PC-9 (cell line): ENCODE measurements at regions not wholly inside any gene's neighbourhood (a gene's known extent, or its start where the extent isn't known, plus 50 kb on each side); places are given as distances from the start of the nearest gene placed in this dataset.

Experiments
- BruUV-seq: library from RNA; stranded (reverse); fragments of 400-500 nt; replicated peaks from 2 replicates; lab custom pipeline; 2021; lab: Mats Ljungman, UMichigan
- CTCF ChIA-PET: fragments of 300-600 bp; sonication (Branson Sonifier 250); formaldehyde crosslinking; loops from one replicate; lab custom pipeline; 2022; ENCODE audit warnings: antibody characterized with exemption; lab: Charles Lee
- POLR2A ChIA-PET: fragments of 300-600 bp; sonication (Branson Sonifier 250); formaldehyde crosslinking; loops from one replicate; lab custom pipeline; 2022; ENCODE audit warnings: antibody characterized with exemption; ENCODE audit not compliant: unreplicated experiment; lab: Charles Lee
- DNase-seq, 2 experiments: peaks; one replicate each; pipeline versions ENCODE4 v3.0.0 to v3.0.0-alpha.2; 2015 to 2022; ENCODE audit warnings: mixed read lengths in 1 of 2
- H2AFZ ChIP-seq: fragments of 200-600 bp; sonication (generic); 2 replicates; pipeline ENCODE4 v1.8.1; 2017; ENCODE audit warnings: antibody characterized with exemption
- H3F3A ChIP-seq: fragments of 200-600 bp; sonication (generic); 2 replicates; pipeline ENCODE4 v1.8.1; 2017; ENCODE audit warnings: antibody characterized with exemption, mild to moderate bottlenecking, low read depth; ENCODE audit not compliant: insufficient read depth
- H3K27ac ChIP-seq: fragments of 200-600 bp; sonication (generic); 2 replicates; pipeline ENCODE4 v1.6.1; 2016; ENCODE audit warnings: mixed run types
- H3K27me3 ChIP-seq: fragments of 200-600 bp; sonication (generic); 2 replicates; pipeline ENCODE4 v1.6.1; 2016; ENCODE audit warnings: low read depth, mixed run types; ENCODE audit not compliant: insufficient read depth
- H3K36me3 ChIP-seq: fragments of 200-600 bp; sonication (generic); 2 replicates; pipeline ENCODE4 v1.6.1; 2016; ENCODE audit warnings: low read depth, mixed run types
- H3K4me1 ChIP-seq: fragments of 200-600 bp; sonication (generic); replicated peaks from 2 replicates; pipeline ENCODE4 v1.6.1; 2016; ENCODE audit warnings: mixed run types; ENCODE audit not compliant: insufficient read depth
- H3K4me2 ChIP-seq: fragments of 200-600 bp; sonication (generic); 2 replicates; pipeline ENCODE4 v1.6.1; 2017; ENCODE audit warnings: mixed run types
- H3K4me3 ChIP-seq: fragments of 200-600 bp; sonication (generic); 2 replicates; pipeline ENCODE4 v1.6.1; 2016; ENCODE audit warnings: mixed run types
- H3K79me2 ChIP-seq: fragments of 200-600 bp; sonication (generic); 2 replicates; pipeline ENCODE4 v1.6.1; 2017; ENCODE audit warnings: low read depth, mixed run types
- H3K9me2 ChIP-seq: fragments of 200-600 bp; sonication (generic); 2 replicates; pipeline ENCODE4 v1.8.1; 2017; ENCODE audit warnings: mild to moderate bottlenecking; ENCODE audit not compliant: insufficient read depth
- H3K9me3 ChIP-seq: fragments of 200-600 bp; sonication (generic); 2 replicates; pipeline ENCODE4 v1.8.1; 2016; ENCODE audit warnings: low read depth; ENCODE audit not compliant: insufficient read depth
- H4K20me1 ChIP-seq: fragments of 200-600 bp; sonication (generic); 2 replicates; pipeline ENCODE4 v1.8.1; 2017; ENCODE audit not compliant: insufficient read depth
- EZH2 ChIP-seq: fragments of 200-600 bp; sonication (generic); IDR thresholded peaks from 2 replicates; pipeline ENCODE4 v1.8.0; 2017; ENCODE audit warnings: antibody characterized with exemption, low read depth
- intact Hi-C: fragments of 100-400 bp; cut with micrococcal nuclease; formaldehyde crosslinking; loops from one replicate; pipeline ENCODE4 v1.10.0; 2022; ENCODE audit not compliant: unreplicated experiment
- TF ChIP-seq, protein P1 (sequence below): fragments of 200-600 bp; sonication (generic); conservative IDR thresholded peaks from 2 replicates; pipeline ENCODE4 v1.6.1; 2017; ENCODE audit warnings: mixed run types, antibody characterized with exemption, mild to moderate bottlenecking, moderate library complexity

DNA sequence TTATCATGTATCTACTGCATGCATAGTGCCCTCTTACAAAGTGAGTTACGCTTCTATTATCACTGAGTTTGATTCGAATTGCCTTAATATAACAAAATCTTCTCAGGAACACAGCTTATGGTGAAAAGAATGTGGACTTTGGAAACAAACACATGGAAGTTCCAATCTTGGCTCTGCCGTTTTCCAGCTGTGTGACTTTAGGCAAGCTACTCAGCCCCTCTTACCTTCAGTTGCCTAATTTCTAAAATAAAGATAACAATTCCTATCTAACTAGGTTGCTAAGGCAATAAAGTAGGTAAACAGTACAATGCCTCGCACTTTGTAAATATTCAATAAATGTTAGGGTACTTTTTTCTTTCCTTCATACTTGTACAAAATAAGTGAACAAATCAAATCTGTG, 104.0 kb upstream of the GRIA3 start:
- H3F3A ChIP-seq, result no peaks in the 10 kb centered on the region
- no peaks in the 10 kb centered on the region for H3K9me2 ChIP-seq
- no peaks in the 10 kb centered on the region for H3K9me3 ChIP-seq
- POLR2A ChIA-PET, result no interaction called here
- no peaks in the 10 kb centered on the region for H3K36me3 ChIP-seq
- intact Hi-C loops, result no loop called here
- H3K4me1 ChIP-seq, result no peaks in the 10 kb centered on the region
- H3K27me3 ChIP-seq, result no peaks in the 10 kb centered on the region
- no TSS peak for BruUV-seq
- no peak overlapping the region for H2AFZ ChIP-seq
- H3K4me3 ChIP-seq, result no peak overlapping the region
- TF ChIP-seq, protein P1, sequence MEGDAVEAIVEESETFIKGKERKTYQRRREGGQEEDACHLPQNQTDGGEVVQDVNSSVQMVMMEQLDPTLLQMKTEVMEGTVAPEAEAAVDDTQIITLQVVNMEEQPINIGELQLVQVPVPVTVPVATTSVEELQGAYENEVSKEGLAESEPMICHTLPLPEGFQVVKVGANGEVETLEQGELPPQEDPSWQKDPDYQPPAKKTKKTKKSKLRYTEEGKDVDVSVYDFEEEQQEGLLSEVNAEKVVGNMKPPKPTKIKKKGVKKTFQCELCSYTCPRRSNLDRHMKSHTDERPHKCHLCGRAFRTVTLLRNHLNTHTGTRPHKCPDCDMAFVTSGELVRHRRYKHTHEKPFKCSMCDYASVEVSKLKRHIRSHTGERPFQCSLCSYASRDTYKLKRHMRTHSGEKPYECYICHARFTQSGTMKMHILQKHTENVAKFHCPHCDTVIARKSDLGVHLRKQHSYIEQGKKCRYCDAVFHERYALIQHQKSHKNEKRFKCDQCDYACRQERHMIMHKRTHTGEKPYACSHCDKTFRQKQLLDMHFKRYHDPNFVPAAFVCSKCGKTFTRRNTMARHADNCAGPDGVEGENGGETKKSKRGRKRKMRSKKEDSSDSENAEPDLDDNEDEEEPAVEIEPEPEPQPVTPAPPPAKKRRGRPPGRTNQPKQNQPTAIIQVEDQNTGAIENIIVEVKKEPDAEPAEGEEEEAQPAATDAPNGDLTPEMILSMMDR, result no peak
- TF ChIP-seq EZH2, result no peak
- DNase-seq, result no peak
- H3K27ac ChIP-seq, result no peak overlapping the region
- CTCF ChIA-PET, result no interaction called here
- H3K79me2 ChIP-seq, result no peaks in the 10 kb centered on the region
- no peaks in the 10 kb centered on the region for H4K20me1 ChIP-seq
- no peak overlapping the region for H3K4me2 ChIP-seq

DNA sequence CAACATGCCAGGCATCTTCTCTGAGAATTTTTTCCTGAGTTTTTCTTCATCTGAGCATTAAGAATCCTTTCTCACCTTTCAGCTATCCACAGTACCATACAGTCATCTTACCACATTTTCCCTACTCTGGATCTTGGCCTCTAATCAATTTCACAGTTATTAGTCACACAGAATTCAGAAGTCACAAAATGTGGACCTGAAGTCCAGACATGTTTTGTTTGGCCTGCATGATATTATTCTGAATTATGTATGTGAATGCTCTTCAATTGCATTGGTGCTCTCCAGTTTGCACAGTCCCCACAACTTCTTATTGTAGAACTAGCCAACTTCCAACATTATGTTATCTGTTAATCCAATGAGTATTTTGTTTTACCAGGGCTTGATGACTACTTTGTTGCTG, 102.3 kb upstream of the GRIA3 start:
- Histone ChIP-seq H3K4me3 (no peak overlapping the region), H3K36me3 (no peaks in the 10 kb centered on the region), H3K4me1 (no peaks in the 10 kb centered on the region), H3K27me3 (no peaks in the 10 kb centered on the region), H3K79me2 (no peaks in the 10 kb centered on the region), H2AFZ (no peak overlapping the region), H3K27ac (no peak overlapping the region), H3F3A (no peaks in the 10 kb centered on the region), H3K9me2 (no peaks in the 10 kb centered on the region), H3K9me3 (no peaks in the 10 kb centered on the region), H3K4me2 (no peak overlapping the region), H4K20me1 (no peaks in the 10 kb centered on the region)
- no TSS peak for BruUV-seq
- intact Hi-C loops, result no loop called here
- CTCF ChIA-PET, result no interaction called here
- POLR2A ChIA-PET, result no interaction called here
- no peak for DNase-seq
- TF ChIP-seq EZH2, result no peak
- TF ChIP-seq, protein P1, result no peak

DNA sequence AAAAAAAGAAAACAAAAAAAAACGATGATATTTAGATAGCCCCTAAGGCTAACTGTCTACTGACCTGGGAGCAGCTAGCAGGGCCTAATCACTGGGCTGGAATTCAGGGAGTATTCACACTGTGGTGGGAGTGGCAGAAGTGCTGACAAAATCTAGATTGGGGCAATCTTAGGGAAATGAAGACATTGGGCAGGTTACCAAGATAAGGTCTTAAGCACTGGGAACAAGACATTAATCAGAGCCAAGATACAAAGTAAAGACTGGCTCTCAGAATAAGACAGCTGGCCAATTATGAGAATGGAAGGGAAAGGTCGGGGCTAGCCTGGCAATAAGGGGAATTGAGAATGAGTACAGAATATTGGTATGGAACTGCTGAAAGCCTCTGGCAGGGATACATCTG, 100.2 kb upstream of the GRIA3 start:
- no peak for DNase-seq
- no peak overlapping the region for H3K4me3 ChIP-seq
- H3K4me2 ChIP-seq, result no peak overlapping the region
- H3K27me3 ChIP-seq, result no peaks in the 10 kb centered on the region
- TF ChIP-seq EZH2, result no peak
- TF ChIP-seq, protein P1, result no peak
- no peak overlapping the region for H2AFZ ChIP-seq
- ChIA-PET CTCF (no interaction called here), POLR2A (no interaction called here)
- no peaks in the 10 kb centered on the region for H4K20me1 ChIP-seq
- no peaks in the 10 kb centered on the region for H3K4me1 ChIP-seq
- H3F3A ChIP-seq, result no peaks in the 10 kb centered on the region
- intact Hi-C loops, result no loop called here
- no peaks in the 10 kb centered on the region for H3K9me3 ChIP-seq
- BruUV-seq, result no TSS peak
- H3K79me2 ChIP-seq, result no peaks in the 10 kb centered on the region
- no peaks in the 10 kb centered on the region for H3K36me3 ChIP-seq
- H3K27ac ChIP-seq, result no peak overlapping the region
- H3K9me2 ChIP-seq, result no peaks in the 10 kb centered on the region
